Activated gamma-delta T cell treated with anti-CD3 and anti-CD28 coated beads, Interleukin-2, amount 50 U/mL, for 16 hours (primary cell): ENCODE measurements at regions not wholly inside any gene's neighbourhood (a gene's known extent, or its start where the extent isn't known, plus 50 kb on each side); places are given as distances from the start of the nearest gene placed in this dataset.
"Not testable (repeated sequence)": the region's sequence is repeated elsewhere in the genome, so short reads cannot be mapped to it uniquely, and the experiment has no call there.

Experiments used
- DNase-seq: peaks from one replicate; pipeline ENCODE4 v3.0.0-alpha.2; 2020; ENCODE audit warnings: low read depth

GRCh38 chr6:147674099-147674498 is 165.6 kb downstream of the SAMD5 start:
- no peak for DNase-seq

DNA sequence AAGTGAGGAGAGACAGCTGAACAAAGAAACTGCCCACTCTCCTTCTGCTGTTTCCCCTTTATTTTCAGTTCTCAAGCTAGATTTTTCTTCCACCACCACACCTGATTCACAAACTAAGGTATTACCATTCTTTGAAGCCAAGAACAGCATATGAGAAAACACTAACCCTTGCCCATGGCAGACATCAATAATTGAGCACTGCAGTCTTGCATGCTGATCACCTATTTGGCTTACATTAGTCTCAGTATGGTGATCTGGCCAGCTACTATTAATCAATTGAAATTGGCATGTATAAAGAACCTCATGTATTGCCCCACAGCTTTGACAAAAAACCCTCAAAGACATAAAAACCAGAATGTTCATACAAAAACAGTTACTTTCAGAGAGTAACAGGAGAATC is 166.3 kb downstream of the SAMD5 start:
- DNase-seq: no peak

- DNase-seq: no peak
Measured at GRCh38 chr6:147675281-147675680, 166.8 kb downstream of the SAMD5 start.

- no peak for DNase-seq
Measured at GRCh38 chr6:147676495-147677199, 168.2 kb downstream of the SAMD5 start.

DNA sequence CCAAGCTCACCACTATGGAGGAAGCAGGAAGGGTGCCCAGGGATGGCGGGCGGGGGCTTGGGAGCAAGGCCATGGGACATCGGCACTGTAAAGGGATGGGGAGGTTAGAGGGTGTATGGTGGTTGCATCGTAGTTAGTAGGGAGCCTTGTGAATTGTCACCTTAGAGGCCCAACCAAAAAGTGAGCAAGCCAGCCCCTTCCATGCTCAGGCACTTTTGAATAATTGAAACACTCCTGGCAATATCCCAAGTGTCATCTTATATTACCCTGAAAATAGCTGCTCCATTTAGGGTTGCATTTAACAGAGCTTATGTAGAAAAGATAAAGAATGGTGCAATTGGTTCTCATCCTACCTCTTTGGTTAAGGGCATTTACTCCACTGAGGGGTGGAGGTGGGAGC is 169.2 kb downstream of the SAMD5 start:
- no peak for DNase-seq

GRCh38 chr6:147678253-147678652 is 169.8 kb downstream of the SAMD5 start:
- DNase-seq: no peak

DNA sequence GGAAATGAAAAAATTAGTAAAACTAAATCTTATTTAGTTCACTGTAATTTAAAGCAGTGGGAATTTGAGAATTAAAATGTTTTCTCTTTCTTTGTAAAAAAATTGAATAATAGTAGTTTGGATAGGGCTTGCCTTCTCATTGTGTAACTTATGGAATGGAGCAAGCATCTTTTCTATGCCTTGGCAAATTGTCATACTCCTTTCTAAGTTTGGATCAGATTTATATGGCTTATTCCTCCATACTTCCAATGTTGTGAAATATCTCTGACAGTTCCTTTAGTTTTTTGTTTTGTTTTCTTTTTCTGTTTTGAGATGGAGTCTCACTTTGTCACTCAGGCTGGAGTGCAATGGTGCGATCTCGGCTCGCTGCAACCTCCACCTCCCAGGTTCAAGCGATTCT is 176.4 kb downstream of the SAMD5 start:
- no peak for DNase-seq

GRCh38 chr6:147689398-147689797 is 180.9 kb downstream of the SAMD5 start:
- DNase-seq: no peak

DNA sequence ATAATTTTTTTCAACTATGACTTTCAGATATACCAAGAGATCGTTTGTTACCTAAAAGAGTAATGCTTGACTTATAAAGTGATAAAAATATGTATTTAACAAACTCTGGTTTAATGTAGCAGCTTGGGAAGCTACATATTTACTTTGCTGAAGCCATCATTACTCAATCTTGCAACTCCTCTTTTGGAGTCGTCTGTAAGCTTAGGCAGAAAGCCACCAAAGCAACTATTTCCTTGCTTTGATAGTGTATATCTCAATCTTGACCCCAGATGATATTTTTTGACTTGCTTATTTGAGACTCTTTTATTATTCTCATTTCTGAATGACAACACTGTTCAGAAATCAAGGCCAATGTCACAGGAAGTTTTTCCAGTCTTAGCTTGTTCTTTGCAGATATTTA is 183.0 kb downstream of the SAMD5 start:
- DNase-seq: no peak

DNA sequence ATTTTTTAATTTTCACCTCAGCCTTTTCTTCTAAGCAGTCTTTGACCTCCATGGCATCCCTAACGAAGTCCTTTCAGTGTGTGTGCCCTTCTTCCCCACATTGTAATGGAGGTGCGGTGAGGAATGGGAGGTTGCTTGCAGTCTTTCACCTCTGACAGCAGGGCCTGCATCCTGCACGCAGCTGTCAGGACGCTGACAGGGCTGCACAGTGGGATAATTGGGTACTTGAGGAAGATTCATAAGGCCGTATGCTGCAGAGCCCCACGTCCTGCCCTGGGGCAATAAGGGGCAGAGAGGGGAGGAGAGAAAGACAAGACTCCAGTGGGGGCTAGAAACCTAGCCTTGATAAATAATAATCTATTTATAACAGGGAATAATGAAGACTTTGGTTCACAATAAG is 184.7 kb downstream of the SAMD5 start:
- no peak for DNase-seq

- DNase-seq: not testable (repeated sequence)
Measured at GRCh38 chr6:147694556-147694955, 186.1 kb downstream of the SAMD5 start.

DNA sequence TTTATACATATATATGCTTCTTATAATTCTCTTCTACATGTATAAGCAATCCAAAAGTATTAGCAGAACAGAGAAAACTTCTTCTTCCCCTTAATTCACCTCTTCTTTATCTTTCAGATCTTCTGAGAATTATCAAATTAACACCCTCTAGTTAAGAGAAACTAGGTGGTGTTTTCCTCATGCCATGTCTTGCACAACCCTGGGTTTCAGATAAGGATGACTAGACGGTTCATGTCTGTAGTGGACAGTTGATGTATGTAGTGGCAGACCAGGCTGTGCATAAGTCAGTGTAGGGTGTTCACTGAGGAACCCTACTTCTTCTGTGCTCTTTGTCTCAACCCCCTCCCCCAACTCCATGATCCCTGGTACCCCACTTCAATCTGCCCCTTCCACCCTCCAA is 187.3 kb downstream of the SAMD5 start:
- DNase-seq: no peak

- no peak for DNase-seq
Measured at GRCh38 chr6:147699140-147699539, 190.7 kb downstream of the SAMD5 start.

- DNase-seq: no peak
Measured at GRCh38 chr6:147699637-147700036, 191.1 kb downstream of the SAMD5 start.

GRCh38 chr6:147700436-147701209 is 192.1 kb downstream of the SAMD5 start:
- DNase-seq: no peak

DNA sequence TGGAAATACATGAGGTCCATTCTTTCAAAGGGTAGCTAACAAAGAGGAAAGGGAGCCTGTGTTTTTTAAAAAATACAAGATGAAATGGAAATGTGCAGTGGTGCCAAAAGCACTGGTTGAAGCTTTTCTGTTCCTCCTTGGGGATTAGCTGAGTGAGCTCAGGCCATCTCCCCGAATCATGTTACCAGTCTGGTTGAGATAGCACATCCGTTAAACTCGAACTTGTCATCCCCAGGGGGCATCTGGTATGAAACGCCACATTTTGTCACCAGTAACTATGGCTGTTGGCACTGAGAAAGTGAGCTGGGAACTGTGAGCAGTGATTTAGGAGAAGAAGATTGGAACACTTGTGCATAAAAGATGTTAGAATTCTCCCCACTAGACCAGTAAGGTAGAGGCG is 196.2 kb downstream of the SAMD5 start:
- no peak for DNase-seq

GRCh38 chr6:147707524-147707923 is 199.0 kb downstream of the SAMD5 start:
- no peak for DNase-seq

DNA sequence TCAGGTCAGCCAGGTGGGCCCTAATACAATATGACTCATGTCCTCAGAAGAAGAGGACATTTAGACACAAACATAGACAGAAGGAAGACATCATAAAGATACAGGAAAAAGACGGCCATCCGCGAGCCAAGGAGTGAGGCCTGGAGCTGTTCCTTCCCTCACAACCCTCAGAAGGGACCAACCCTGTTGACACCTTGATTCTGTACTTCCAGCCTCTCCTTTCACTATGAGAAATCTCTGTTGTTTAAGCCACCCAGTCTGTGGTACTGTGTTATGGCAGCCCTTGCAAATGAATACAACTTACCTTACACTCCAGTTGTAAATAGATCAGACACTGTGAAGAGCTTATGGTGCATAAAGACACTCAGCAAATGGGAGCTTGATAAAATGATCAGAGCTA is 199.7 kb downstream of the SAMD5 start:
- DNase-seq: no peak

GRCh38 chr6:147709396-147710272 is 201.1 kb downstream of the SAMD5 start:
- DNase-seq: no peak

- no peak for DNase-seq
Measured at GRCh38 chr6:147710890-147711289, 202.4 kb downstream of the SAMD5 start.

DNA sequence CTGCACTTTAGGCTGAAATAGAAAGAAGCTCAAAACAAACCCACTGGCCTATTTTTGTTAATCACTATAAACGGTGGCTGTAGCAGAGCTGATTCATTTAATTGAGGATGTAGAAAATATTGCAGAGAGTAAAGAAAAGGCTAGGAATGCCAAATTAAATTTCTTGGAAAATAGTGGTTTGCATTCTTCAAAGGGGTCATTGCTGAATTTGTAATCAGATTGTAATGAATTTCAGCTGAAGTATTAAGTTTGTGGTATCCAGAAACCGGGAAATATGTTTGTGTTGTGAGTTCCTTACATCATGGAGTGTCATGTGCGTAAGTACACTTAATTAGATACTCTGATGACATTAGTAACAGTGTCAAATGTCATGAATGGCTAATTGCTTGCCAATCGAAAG is 203.0 kb downstream of the SAMD5 start:
- no peak for DNase-seq

DNA sequence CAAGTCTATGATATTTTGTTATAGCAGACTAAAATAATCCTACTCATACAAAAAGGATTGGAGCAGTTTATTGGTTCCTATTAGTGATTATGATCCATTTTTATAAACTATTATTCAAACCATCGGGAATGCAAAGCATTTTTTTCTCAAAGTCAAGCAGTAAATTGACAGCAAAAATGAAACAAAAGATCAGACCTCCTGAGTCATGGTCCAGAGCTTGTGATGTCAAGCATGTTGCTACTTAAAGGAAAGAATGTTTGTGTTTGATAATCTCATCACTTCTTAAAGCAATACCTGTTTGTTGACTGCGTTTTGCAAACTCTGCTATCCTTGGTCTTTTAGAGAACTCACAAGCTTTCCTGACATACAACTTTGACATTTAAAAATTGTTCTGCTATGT is 204.4 kb downstream of the SAMD5 start:
- DNase-seq: no peak

DNA sequence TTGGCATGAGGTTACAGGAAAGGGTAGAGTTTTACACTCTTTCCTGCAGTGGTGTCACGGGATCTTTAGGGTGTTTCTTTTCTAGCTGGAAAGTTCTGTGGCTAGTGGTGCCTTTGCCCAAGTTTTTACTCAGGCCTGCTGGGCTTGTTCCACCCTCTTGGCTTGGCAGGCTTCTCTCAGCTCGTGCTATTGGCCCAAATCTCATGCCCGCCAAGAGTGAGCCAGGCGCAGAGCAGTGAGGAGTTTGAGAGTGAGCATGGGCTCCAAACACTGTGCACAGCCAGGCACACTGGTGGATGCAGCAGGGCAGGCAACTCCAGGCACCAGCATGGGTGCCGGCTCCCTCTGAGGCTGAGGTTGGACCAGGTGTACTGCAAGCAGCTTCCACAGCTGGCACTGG is 206.5 kb downstream of the SAMD5 start:
- no peak for DNase-seq
